OCI-LY3 (cell line): ENCODE measurements at regions not wholly inside any gene's neighbourhood (a gene's known extent, or its start where the extent isn't known, plus 50 kb on each side); places are given as distances from the start of the nearest gene placed in this dataset.

ENCODE experiments used
- CTCF ChIP-seq: fragments of 200-600, 300-600 bp; sonication (generic); IDR thresholded peaks from 2 replicates; pipeline ENCODE4 v1.5.1; 2014; ENCODE audit warnings: antibody characterized with exemption, low read length, low read depth
- EZH2phosphoT487 ChIP-seq: fragments of 200-600 bp; shearing (Covaris generic); IDR thresholded peaks from 2 replicates; pipeline ENCODE4 v1.6.1; 2018; ENCODE audit warnings: antibody characterized with exemption, mixed run types, low read depth

DNA sequence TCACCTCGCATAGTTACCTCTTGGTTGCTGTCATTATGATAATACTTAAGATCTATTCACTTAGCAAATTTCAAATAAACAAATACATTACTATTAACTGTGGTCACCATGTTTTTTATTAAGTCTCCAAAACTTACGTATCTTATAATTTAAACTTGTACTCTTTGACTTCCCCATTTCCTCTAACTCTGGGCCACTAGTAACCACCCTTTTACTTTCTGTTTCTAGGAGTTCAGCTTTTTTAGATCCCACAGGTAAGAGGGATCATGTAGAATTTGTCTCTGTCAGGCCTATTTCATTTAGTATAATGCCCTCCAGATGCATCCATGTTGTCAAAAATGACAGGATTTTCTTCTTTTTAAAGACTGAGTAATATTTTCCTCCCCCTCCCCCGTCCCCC lies 212.4 kb upstream of the C11orf87 start:
- TF ChIP-seq CTCF (no peak), EZH2phosphoT487 (no peak)
